ENCODE measurements at regions not wholly inside any gene's neighbourhood (a gene's known extent, or its start where the extent isn't known, plus 50 kb on each side); places are given as distances from the start of the nearest gene placed in this dataset.

DNA sequence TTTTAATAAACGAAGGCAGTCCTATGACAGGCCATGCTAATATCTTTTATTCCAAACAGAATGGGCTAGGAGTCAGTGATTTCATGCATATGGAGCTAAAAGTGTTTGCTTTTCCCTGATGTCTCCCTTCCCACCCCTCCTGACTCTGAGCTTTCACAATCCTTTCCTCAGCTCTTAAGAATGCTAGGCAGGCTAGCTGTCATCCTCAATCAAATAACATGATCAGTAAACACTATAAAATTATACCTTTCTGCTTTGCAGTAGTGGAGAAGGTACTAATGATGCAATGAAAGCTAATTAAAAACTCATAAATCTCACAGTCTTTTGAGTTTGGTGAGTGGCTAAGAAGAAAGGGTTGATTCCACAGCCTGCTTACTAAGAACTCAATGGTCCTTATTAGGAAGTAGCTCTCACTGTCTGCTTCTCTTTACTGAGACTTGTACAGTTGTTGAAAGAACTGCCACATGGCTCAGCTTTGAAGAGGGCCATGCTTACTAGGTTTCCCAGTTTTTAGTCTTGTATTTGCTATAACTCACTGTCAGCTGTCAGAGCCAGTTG is 250.9 kb upstream of the JAG1 start:
- peak overlapping the region in 1 of 2 donors; percentile 59 for H3K27ac ChIP-seq
- H3K4me3 ChIP-seq: no peak overlapping the region
- no peaks in the 10 kb centered on the region for H3K4me1 ChIP-seq
- TF ChIP-seq, protein P1, sequence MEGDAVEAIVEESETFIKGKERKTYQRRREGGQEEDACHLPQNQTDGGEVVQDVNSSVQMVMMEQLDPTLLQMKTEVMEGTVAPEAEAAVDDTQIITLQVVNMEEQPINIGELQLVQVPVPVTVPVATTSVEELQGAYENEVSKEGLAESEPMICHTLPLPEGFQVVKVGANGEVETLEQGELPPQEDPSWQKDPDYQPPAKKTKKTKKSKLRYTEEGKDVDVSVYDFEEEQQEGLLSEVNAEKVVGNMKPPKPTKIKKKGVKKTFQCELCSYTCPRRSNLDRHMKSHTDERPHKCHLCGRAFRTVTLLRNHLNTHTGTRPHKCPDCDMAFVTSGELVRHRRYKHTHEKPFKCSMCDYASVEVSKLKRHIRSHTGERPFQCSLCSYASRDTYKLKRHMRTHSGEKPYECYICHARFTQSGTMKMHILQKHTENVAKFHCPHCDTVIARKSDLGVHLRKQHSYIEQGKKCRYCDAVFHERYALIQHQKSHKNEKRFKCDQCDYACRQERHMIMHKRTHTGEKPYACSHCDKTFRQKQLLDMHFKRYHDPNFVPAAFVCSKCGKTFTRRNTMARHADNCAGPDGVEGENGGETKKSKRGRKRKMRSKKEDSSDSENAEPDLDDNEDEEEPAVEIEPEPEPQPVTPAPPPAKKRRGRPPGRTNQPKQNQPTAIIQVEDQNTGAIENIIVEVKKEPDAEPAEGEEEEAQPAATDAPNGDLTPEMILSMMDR (IDR thresholded peaks at IDR 0.05): no peak
- TF ChIP-seq POLR2A (IDR thresholded peaks at IDR 0.05): no peak
- intact Hi-C loops (cut with DNase I; ENCODE audit: low total_unique reads): no loop called here
- no peaks in the 10 kb centered on the region for H3K36me3 ChIP-seq
- no peaks in the 10 kb centered on the region for H3K9me3 ChIP-seq
- DNase-seq: peak in 1 of 2 donors; percentile 34
- no peaks in the 10 kb centered on the region for H3K27me3 ChIP-seq

GRCh38 chr20:10925767-10926166 is 252.0 kb upstream of the JAG1 start:
- no peaks in the 10 kb centered on the region for H3K4me1 ChIP-seq
- no peaks in the 10 kb centered on the region for H3K9me3 ChIP-seq
- no peak for DNase-seq
- no peaks in the 10 kb centered on the region for H3K36me3 ChIP-seq
- TF ChIP-seq, protein P1 (IDR thresholded peaks at IDR 0.05): no peak
- TF ChIP-seq POLR2A (IDR thresholded peaks at IDR 0.05): no peak
- H3K27me3 ChIP-seq: no peaks in the 10 kb centered on the region
- intact Hi-C loops (cut with DNase I; ENCODE audit: low total_unique reads): no loop called here
- H3K27ac ChIP-seq: peak overlapping the region in 1 of 2 donors; percentile 59
- no peak overlapping the region for H3K4me3 ChIP-seq

- no peaks in the 10 kb centered on the region for H3K4me1 ChIP-seq
- DNase-seq: no peak
- H3K9me3 ChIP-seq: no peaks in the 10 kb centered on the region
- no peak for TF ChIP-seq POLR2A (IDR thresholded peaks at IDR 0.05)
- TF ChIP-seq, protein P1 (IDR thresholded peaks at IDR 0.05): no peak
- no peak overlapping the region for H3K27ac ChIP-seq
- H3K36me3 ChIP-seq: no peaks in the 10 kb centered on the region
- intact Hi-C loops (cut with DNase I; ENCODE audit: low total_unique reads): no loop called here
- H3K4me3 ChIP-seq: no peak overlapping the region
- no peaks in the 10 kb centered on the region for H3K27me3 ChIP-seq
Measured at GRCh38 chr20:10927011-10927583, 253.3 kb upstream of the JAG1 start.

- intact Hi-C loops (cut with DNase I; ENCODE audit: low total_unique reads): no loop called here
- no peaks in the 10 kb centered on the region for H3K4me1 ChIP-seq
- H3K27me3 ChIP-seq: no peaks in the 10 kb centered on the region
- H3K36me3 ChIP-seq: no peaks in the 10 kb centered on the region
- TF ChIP-seq, protein P1 (IDR thresholded peaks at IDR 0.05): no peak
- TF ChIP-seq POLR2A (IDR thresholded peaks at IDR 0.05): no peak
- peak overlapping the region; percentile 29 to 43 for H3K27ac ChIP-seq
- no peaks in the 10 kb centered on the region for H3K9me3 ChIP-seq
- no peak for DNase-seq
- no peak overlapping the region for H3K4me3 ChIP-seq
Measured at GRCh38 chr20:10927936-10928840, 254.4 kb upstream of the JAG1 start.

Data from uterus (tissue), 3 donors.